G401.6 (cell line): ENCODE measurements at regions not wholly inside any gene's neighbourhood (a gene's known extent, or its start where the extent isn't known, plus 50 kb on each side); places are given as distances from the start of the nearest gene placed in this dataset.
"Not testable (repeated sequence)": the region's sequence is repeated elsewhere in the genome, so short reads cannot be mapped to it uniquely, and the experiment has no call there.

Experiments used
- FAIRE-seq: peaks from 2 replicates; lab custom pipeline; 2012; peaks lifted over from hg19 to GRCh38; lab: Jason Lieb, UNC

DNA sequence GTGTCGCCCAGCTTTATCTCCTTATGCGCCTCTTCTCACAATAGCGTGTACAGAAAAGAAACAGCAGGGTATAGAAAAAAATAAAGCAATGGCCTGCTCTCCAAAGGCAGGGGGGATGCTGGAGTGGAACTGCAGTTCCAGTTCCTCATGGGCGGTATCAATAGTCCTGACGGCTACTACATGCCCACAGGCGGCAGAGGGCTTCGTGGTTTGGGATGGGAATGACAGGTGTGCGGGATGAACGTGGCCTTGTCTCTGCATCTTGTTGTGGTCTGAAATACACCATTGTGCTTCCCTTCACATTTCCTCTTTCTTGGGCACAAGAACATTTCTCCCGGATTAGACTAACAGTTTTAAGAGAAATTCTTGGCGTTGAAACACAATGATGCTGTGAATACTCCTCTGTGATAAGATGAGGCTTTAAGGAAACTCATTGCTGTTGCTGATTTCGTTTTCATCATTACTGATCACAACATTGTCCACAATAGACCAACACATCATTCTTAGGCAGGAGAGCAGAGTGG lies 124.1 kb upstream of the IGFBP7 start:
- FAIRE-seq = no peak

DNA sequence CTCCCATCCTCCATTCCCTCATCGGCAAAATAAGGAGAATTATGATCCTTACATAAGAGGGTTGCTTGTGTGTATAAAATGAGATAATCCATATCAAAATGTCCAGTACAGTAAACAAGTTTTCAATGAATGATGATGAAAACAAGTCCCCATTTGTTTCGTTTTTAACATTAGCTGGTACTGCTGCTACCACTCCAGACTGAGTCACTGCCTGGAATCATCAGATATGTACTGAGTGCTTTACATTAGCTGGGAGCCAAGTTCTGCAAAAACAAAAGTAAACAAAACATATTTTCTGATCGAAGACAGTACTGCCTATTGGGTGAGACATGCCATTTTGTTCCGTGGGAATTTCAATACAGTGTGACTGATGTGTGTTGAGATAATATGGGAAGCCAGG lies 123.2 kb upstream of the IGFBP7 start:
- FAIRE-seq = no peak

DNA sequence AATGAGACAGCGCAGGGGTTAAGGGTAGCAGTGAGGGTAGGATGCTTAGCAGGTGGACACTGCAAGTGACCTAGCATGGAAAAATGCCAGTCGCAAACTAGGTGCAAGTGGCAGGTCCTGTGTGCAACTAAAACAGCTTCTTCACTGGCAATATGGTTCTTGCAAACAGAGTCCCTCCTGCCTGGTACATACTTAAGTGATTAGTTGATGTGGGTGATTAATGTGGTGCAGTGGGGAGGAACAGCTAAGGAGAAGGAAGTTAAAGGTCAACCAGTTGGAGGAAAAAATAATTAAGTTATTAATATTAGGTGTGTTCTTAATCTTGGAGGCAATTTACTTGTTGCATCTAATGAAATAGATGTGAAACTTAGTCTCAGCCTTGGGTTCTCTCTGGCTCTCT lies 121.6 kb upstream of the IGFBP7 start:
- no peak for FAIRE-seq

DNA sequence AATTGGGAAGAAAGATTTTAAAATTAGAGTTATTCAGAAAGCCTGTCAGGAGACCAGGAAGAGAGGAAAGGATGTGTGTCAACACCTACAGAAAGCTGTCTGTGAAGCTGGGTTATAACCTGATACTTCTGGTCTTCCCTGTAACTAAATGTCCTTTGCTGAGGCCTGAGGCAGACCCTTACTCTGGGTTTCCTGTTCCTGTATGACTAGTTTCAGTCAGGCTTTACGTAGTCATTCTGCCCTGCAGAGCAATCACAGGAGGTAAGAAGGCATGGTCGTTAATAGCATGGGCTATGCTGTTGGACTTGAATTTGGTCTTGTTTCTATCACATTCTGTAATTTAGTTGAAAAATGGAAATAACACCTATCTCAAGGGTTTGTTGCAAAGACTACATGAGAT lies 110.5 kb upstream of the IGFBP7 start:
- no peak for FAIRE-seq

DNA sequence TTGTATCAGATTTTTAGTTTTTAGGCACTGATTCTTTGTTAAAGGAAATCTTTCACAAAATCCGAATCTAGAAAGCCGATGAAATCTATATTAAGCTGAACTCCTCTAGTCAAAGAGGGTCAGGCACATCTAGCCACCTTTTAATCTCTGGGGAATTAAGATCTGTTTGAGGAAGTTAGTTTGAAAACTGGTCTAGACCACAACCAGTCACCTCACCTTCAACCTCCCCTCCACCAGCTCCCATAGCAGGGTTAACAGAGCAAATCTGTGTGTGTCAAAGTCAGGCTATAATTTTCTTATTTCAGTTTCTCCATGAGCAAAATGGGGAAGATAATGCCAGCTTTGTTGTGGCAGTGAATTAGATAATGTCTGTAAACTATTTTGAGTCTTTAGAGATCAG lies 110.0 kb upstream of the IGFBP7 start:
- no peak for FAIRE-seq

DNA sequence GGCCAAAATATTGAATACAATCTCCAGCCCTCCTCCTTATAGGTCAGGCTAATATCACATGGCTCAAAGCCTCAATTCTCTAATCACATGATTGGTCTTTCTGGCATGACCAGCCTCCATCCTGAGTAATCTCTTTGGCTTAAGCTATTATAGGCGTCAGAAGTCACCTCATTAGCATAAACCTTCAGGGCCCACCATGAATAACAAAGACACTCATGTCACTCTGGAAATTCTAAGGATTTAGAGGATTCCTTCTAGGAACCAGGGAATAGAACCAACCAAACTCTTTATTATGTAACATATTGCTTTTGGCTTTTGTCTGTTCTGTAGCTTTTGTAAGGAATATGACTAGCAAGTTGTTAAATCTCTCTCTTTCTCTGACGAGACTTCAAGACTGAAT lies 109.2 kb upstream of the IGFBP7 start:
- FAIRE-seq = no peak

DNA sequence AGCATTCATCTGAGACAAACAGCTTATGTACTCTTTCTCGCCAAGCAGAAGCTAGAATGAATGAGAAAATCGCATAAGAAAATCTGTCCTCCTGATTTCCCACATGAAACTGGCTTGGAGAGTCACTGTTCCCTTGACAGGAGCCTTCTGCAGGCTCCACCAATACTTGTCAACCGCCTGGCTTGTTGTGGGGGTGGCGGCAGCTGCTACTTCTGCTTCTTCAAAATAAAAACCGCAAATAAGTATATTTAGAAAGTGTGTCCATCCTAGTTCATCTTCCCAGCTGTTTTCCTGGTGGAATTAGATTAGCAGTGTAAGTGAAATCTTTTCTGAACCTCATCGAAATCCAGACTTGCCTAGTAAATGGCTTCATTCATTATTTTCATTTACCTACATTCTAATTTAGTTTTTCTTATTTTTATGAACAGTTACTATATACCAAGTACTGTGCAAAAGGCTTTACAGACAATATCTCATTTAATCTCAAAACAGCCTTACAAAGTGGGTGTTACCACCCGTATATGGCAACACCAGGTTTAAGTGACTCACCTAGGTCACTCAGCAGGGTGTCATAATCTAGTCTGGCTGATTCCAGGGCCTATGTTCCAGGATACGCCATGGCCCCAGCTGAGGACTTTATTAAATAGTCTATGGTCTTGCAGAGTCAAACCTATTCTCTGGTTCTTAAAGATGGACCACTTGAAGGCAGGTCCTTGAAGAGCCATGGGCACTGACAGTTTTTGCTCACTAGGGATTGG lies 104.6 kb upstream of the IGFBP7 start:
- no peak for FAIRE-seq

DNA sequence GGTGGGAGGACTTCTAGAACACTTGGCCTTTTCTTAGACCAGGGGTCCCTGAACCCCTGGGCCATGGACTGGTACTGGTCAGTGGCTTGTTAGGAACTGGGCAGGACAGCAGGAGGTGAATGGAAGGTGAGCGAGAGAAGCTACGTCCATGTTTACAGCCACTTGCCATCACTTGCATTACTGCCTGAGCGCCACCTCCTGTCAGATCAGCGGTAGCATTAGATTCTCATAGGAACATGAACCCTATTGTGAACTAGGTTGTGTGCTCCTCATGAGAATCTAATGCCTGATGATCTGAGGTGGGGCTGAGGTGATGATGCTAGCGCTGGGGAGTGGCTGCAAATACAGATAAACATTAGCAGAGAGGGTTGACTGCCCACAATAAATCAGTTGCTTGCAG lies 100.9 kb upstream of the IGFBP7 start:
- FAIRE-seq = no peak

DNA sequence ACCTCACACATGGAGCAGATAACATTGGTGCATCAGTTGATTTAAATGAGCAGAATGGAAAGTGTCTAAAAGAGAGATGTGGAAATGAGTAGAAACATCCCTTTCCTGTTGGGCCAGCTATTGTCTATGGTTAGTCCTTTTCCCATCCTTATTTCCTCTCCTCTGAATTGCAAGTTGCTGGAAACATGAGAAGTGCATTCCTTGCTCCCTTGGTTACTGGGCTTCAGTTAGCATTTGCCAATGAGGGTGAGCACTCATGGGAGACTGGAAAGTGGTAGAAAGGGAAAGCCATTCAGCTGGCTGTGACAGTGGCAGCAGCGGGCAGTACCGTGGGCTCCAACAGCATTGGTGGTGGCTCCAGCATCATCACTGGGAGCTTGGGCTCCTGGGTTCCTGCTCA lies 96.0 kb upstream of the IGFBP7 start:
- no peak for FAIRE-seq

DNA sequence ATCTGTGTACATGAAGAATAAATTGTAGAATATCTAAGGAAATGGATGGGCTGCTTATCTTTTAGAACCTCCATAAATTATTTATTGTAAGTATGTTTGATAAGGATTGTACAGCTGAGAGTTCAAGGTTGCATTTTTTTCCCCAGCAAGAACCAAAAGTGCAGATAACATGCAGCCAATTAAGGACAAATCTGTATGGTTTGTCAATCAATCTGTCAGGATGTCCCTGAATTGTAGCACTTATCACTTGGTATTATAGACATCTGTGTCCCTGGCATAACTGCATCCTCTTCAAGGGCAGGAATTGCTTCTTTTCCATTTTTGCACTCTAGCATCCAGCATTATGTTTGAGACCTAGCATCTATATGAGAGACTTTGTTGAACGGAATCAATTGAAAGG lies 95.4 kb upstream of the IGFBP7 start:
- no peak for FAIRE-seq

DNA sequence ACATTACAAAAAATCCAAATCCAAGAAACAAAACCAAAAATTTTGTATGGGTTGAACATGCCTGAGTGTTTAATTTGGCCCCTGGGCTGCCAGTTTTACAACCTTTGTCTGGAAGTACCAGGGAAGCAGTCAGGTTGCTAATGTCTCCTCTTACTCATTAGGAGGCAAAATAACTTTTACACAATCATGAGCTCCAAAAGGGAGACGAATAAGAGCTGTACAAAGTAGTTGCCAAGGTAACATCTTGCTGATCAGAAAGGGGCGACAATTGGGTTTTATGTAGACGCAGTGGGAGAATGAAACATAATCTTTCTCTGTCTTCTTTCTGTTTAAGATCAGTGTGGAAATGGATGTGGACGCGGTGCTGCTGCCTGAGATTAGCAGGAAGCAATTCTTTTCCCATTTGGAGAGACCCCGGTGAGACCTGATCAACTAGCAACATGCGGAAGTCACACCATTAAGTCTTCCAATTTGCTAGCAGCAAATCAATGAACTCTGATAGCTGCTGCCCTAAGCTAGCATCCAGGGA lies 90.7 kb upstream of the IGFBP7 start:
- FAIRE-seq = no peak

DNA sequence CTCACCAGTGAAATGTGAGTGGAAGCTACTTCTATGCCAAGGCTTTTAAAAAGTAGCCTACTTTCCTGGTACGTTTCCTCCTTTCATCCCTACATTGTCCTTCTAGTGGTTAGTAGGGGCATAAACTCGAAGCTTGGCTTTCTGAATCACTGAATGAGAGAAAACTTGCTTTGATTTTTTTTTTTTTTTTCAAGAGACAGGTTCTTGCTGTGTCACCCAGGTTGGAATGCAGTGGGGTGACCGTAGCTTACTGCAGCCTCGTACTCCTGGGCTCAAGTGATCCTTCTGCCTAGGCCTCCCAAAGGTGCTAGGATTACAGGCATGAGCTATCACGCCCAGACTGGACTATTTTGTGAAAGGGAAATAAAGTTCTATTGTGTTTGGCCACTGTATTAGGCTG lies 89.1 kb upstream of the IGFBP7 start:
- no peak for FAIRE-seq

DNA sequence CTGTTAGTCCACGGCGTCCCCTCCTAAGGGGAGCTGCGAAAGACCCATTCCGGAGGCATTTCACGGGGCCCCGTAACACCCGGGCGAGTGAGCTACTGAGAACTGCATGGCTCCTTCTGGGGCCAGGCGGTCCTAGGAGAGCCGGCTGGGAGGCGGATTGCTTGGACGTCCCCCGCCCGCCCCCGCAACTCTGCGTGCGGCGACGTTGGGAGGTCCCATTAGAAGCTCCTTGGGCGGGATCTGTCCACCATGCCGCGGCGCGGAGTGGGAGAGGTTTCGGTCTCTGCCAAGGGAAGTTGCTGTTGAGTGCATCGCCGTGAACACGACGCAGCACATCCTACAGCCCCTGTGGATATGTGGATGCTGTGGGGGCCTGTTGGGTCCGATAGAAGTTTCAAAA lies 85.4 kb upstream of the IGFBP7 start:
- FAIRE-seq = no peak

DNA sequence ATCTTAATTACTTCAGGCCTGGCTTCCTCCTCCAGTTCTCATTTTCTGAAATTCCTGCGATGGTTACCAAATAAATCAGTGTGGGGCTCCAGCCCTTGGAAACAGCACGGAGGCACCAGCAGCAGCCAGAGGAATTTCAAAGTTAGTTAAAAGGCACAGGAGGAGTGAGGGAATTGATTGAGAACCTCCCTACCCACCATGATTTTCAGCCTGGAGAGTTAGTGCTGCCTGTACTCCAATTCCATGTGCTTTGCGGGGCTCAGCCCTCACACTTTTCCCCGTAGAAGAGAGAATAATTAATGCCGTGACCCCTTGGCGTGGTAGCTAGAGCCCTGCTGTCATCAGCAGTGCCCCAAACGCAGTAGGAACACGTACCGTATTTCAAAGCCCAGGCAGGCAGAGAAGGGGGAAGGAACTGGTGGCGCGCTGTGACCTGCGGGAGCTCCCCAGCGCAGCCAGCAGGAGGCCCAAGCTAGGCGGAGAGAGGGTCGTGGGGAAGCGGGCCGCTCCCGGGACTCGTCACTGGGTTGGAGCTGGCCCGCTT lies 84.0 kb upstream of the IGFBP7 start:
- FAIRE-seq = no peak

DNA sequence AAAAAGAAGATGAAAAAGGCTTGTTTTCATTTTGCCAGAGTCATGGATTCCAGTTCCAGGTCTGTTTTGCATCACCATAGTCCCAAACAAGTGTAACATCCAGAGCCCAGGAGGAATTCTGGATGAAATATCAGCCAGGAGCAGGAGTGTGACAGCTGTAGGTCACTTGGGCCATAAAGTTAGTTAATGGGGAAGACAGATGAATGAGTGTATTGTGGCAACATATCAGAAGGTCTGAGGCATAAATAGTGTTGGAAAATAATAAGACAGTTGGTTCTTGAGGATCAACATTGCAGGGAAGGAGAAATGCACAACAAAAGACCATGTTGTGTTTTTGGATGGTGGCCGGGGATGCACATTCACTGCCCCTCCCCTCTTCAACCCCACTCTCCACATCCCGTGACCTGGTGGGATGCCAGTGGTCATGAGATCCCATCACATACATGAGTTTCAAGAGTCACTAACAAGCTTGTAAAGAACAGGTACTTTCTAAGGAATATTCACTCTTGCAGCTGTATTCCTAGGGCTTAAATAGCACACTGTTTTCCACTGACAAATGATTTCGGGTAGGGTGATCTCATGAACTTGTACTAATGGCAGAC lies 83.1 kb upstream of the IGFBP7 start:
- no peak for FAIRE-seq

DNA sequence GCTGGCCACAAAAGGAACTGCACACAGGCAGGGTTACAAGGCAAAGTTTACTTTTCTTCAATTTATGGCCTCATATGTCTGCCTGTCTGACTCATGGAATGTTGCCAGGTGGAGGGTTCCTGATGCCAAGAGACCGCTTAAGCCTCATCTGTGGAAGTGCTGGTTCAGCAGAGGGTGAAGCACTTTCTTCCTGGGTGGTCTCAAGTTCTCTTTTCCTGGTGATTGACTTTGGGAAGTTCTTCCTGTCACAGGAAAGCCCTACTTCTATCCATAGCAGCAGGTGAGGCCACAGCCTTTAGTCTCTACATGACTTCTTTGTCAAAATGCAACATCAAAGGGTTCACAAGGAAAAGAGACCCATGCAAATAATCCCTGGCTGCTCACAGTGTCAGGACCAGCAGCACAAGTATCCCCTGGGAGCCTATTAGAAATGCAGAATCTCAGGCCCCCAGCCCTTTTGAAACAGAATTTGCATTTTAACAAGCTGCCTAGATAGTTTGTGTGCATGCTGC lies 81.4 kb upstream of the IGFBP7 start:
- no peak for FAIRE-seq

DNA sequence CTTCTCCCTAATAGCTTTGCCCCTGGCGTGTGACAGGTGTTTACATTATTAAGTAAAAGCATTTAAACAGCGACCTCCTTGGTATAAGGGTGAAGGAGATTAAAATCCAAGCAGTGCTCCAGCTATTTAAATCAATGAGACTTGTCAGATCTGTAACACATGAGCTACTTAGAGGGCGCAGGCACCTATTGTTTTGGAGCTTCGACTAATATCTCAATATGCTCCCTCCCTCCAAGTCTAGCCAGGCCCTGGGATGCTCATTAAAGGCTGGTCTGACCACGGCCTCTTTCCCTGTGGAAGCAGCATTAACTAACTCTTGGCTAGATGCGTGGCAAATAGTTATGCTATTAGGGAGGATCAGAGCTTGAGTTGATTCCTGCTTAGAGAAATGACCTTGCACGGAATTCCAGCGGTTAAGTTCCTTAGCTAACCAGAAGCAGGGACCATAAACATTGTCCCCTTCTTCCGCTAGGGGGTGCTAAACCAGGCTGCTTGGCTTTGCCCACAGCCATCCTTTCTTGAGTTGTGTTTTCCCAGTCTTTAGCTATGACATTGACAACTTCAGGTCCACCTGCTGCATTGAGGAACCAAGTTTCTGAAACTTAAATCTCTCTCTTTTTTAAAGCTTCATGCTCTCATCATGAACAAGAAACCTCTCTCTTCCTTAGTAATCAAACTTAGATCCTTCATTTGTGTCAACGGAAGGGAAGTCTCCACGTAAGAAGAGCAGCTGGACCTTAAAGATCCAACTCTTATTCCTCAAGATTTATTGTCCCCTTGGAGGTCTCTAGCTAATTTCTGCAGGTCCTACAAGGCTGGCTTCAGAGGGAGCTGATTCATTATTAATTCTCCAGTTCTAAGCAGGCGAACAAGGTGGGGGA lies 80.7 kb upstream of the IGFBP7 start:
- FAIRE-seq = peak; percentile 71

DNA sequence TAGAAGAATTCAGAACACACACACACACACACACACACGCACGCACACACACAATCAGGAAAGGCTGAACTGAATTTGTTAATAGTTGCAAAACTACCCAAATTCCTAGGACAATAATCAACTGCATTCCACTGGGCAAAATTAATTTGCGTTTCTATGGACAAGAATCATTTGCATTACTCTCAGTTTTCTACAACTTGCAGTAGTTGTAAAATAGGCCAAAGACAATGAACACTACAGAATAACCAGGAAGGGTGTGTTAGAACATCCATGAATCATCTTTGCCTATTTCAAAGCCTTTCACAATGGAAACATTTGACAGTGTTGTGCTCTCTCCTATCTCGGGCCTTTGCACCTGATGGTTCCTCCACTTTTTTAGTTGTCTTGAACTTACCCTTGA lies 77.1 kb upstream of the IGFBP7 start:
- FAIRE-seq = no peak

DNA sequence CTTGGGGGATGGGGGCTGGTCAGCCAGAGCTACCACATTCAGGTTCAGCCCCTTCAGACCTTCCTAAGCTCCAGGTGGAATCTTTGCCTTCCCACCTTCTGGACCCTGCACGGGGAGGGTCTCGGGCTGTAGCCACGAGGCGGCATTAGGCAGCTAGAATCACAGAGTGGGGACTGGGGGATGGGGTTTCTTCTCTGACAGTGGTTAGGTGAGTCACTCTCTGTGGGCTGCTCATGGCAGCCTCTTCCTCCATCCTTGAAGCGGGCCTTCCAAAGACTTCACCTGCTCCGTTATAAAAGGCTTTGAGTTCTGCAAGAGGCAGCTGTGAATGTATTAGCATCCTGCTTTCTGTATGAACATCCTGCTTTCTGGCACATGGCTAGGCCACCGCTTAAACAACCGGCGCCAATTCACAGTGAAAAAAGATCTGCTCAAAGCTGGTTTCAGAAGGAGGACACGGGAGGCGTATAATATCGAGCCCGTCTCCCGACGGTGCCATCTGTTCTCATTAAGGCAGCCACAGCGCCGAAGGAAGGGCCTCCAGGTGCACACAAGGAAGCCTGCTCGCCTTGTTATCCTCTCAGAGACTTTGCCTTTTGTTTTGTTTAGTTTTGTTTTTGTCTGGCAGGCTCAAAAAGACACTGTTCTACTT lies 74.3 kb upstream of the IGFBP7 start:
- FAIRE-seq = no peak

DNA sequence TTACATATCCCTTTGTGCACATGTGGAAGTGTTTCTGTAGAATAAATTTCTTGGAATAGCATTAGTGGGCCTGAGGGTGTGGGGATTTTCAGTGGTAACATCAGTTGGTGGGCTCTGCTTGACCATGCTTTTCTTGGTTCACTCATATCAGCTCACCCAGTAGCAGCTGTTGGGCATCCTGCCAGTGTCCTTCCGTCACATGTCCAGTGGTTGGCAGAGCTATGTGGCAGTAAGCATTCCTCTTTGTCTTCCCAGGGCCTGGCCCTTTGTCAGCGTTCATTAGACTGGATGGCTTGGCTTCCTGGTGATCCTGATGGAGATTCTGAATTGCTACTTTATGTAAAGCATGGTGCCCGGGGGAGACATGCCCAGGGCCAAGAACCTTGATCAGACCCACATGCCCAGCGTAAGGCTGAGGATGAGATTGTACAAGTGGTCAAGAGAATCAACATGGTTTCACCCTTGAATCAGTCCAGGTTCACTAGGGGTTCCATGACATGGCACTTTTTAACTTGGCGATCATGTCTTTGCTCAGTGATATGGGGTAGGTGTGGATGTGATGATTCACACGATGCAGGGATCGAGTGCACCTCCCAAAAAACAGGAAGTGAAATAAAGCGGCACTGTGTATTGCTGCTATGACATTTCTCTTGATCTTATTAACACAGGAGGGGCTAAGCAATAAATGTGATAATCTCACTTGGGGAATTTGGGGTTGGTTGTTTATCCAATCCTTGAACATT lies 72.1 kb upstream of the IGFBP7 start:
- FAIRE-seq = no peak

DNA sequence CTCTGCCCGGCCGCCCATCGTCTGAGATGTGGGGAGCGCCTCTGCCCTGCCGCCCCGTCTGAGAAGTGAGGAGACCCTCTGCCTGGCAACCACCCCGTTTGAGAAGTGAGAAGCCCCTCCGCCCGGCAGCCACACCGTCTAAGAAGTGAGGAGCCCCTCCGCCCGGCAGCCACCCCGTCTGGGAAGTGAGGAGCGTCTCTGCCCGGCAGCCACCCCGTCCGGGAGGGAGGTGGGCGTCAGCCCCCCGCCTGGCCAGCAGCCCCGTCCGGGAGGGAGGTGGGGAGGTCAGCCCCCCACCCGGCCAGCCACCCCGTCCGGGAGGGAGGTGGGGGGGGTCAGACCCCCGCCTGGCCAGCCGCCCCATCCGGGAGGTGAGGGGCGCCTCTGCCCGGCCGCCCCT lies 63.0 kb upstream of the IGFBP7 start:
- not testable (repeated sequence) for FAIRE-seq
